ENCODE measurements at regions not wholly inside any gene's neighbourhood (a gene's known extent, or its start where the extent isn't known, plus 50 kb on each side); places are given as distances from the start of the nearest gene placed in this dataset.

- Histone ChIP-seq H3K4me1 (peaks cover 6% of the 10 kb centered on the region), H3K9me3 (no peaks in the 10 kb centered on the region), H3K27ac (no peak overlapping the region), H3K36me3 (no peaks in the 10 kb centered on the region), H3K4me3 (no peak overlapping the region), H3K27me3 (no peaks in the 10 kb centered on the region)
- DNase-seq (ENCODE audit: extremely low spot score in 2 of 2) = no peak
- TF ChIP-seq POLR2AphosphoS5 (IDR thresholded peaks at IDR 0.05; ENCODE audit: insufficient read depth in 1 of 2, low read depth in 1 of 2) (no peak), CTCF (IDR thresholded peaks at IDR 0.05) (no peak), POLR2A (IDR thresholded peaks at IDR 0.05) (no peak)
- intact Hi-C loops (cut with DNase I) = no loop called here
Measured at GRCh38 chr5:145471831-145472612, 363.1 kb downstream of the PRELID2 start.

GRCh38 chr5:145471026-145471425 lies 364.1 kb downstream of the PRELID2 start:
- Histone ChIP-seq H3K9me3 (no peaks in the 10 kb centered on the region), H3K27ac (no peak overlapping the region), H3K4me3 (no peak overlapping the region), H3K36me3 (no peaks in the 10 kb centered on the region), H3K4me1 (peaks cover 6% of the 10 kb centered on the region), H3K27me3 (no peaks in the 10 kb centered on the region)
- TF ChIP-seq CTCF (IDR thresholded peaks at IDR 0.05) = no peak
- TF ChIP-seq POLR2A (IDR thresholded peaks at IDR 0.05) = no peak
- intact Hi-C loops (cut with DNase I) = no loop called here
- no peak for DNase-seq (ENCODE audit: extremely low spot score in 2 of 2)

GRCh38 chr5:145470396-145470979 lies 364.7 kb downstream of the PRELID2 start:
- no peak overlapping the region for H3K4me3 ChIP-seq
- H3K36me3 ChIP-seq = no peaks in the 10 kb centered on the region
- H3K27ac ChIP-seq = no peak overlapping the region
- H3K9me3 ChIP-seq = no peaks in the 10 kb centered on the region
- peaks cover 6% of the 10 kb centered on the region for H3K4me1 ChIP-seq
- no peaks in the 10 kb centered on the region for H3K27me3 ChIP-seq
- no peak for DNase-seq (ENCODE audit: extremely low spot score in 2 of 2)
- intact Hi-C loops (cut with DNase I) = no loop called here
- no peak for TF ChIP-seq CTCF (IDR thresholded peaks at IDR 0.05)
- no peak for TF ChIP-seq POLR2A (IDR thresholded peaks at IDR 0.05)
- no peak for TF ChIP-seq POLR2AphosphoS5 (IDR thresholded peaks at IDR 0.05; ENCODE audit: insufficient read depth in 1 of 2, low read depth in 1 of 2)

GRCh38 chr5:145467446-145467845 lies 367.7 kb downstream of the PRELID2 start:
- no peaks in the 10 kb centered on the region for H3K36me3 ChIP-seq
- DNase-seq (ENCODE audit: extremely low spot score in 2 of 2) = no peak
- no peak overlapping the region for H3K27ac ChIP-seq
- H3K9me3 ChIP-seq = no peaks in the 10 kb centered on the region
- intact Hi-C loops (cut with DNase I) = no loop called here
- H3K4me3 ChIP-seq = no peak overlapping the region
- peaks cover 6% of the 10 kb centered on the region for H3K4me1 ChIP-seq
- no peaks in the 10 kb centered on the region for H3K27me3 ChIP-seq
- TF ChIP-seq CTCF (IDR thresholded peaks at IDR 0.05) (no peak), POLR2A (IDR thresholded peaks at IDR 0.05) (no peak), POLR2AphosphoS5 (IDR thresholded peaks at IDR 0.05; ENCODE audit: insufficient read depth in 1 of 2, low read depth in 1 of 2) (no peak)

- Histone ChIP-seq H3K9me3 (no peaks in the 10 kb centered on the region), H3K4me3 (no peak overlapping the region), H3K27ac (no peak overlapping the region), H3K27me3 (no peaks in the 10 kb centered on the region), H3K36me3 (no peaks in the 10 kb centered on the region), H3K4me1 (peaks cover 6% of the 10 kb centered on the region)
- no peak for TF ChIP-seq POLR2A (IDR thresholded peaks at IDR 0.05)
- TF ChIP-seq CTCF (IDR thresholded peaks at IDR 0.05) = no peak
- TF ChIP-seq POLR2AphosphoS5 (IDR thresholded peaks at IDR 0.05; ENCODE audit: insufficient read depth in 1 of 2, low read depth in 1 of 2) = no peak
- DNase-seq (ENCODE audit: extremely low spot score in 2 of 2) = no peak
- intact Hi-C loops (cut with DNase I) = no loop called here
Measured at GRCh38 chr5:145466533-145466932, 368.6 kb downstream of the PRELID2 start.

Data from vagina (tissue), 2 donors.